GM12873 (cell line): ENCODE measurements at regions not wholly inside any gene's neighbourhood (a gene's known extent, or its start where the extent isn't known, plus 50 kb on each side); places are given as distances from the start of the nearest gene placed in this dataset.
A peak's percentile ranks its signal among the peaks of the same experiment; 100 is the strongest.

ENCODE experiments used
- TF ChIP-seq, protein P1 (sequence below): IDR thresholded peaks from 2 replicates; pipeline ENCODE4 v1.5.1; 2012; ENCODE audit warnings: low read depth, mild to moderate bottlenecking, moderate library complexity, low read length, control low read depth; ENCODE audit not compliant: insufficient read depth; ENCODE audit errors: missing control alignments

- TF ChIP-seq, protein P1, sequence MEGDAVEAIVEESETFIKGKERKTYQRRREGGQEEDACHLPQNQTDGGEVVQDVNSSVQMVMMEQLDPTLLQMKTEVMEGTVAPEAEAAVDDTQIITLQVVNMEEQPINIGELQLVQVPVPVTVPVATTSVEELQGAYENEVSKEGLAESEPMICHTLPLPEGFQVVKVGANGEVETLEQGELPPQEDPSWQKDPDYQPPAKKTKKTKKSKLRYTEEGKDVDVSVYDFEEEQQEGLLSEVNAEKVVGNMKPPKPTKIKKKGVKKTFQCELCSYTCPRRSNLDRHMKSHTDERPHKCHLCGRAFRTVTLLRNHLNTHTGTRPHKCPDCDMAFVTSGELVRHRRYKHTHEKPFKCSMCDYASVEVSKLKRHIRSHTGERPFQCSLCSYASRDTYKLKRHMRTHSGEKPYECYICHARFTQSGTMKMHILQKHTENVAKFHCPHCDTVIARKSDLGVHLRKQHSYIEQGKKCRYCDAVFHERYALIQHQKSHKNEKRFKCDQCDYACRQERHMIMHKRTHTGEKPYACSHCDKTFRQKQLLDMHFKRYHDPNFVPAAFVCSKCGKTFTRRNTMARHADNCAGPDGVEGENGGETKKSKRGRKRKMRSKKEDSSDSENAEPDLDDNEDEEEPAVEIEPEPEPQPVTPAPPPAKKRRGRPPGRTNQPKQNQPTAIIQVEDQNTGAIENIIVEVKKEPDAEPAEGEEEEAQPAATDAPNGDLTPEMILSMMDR: peak; percentile 36
Observed at GRCh38 chr2:14944562-14945346, 312.2 kb downstream of the LRATD1 start.

GRCh38 chr2:14951569-14952285, 319.2 kb downstream of the LRATD1 start:
- TF ChIP-seq, protein P1: no peak

GRCh38 chr2:14952400-14952963, 320.0 kb downstream of the LRATD1 start:
- TF ChIP-seq, protein P1: no peak

DNA sequence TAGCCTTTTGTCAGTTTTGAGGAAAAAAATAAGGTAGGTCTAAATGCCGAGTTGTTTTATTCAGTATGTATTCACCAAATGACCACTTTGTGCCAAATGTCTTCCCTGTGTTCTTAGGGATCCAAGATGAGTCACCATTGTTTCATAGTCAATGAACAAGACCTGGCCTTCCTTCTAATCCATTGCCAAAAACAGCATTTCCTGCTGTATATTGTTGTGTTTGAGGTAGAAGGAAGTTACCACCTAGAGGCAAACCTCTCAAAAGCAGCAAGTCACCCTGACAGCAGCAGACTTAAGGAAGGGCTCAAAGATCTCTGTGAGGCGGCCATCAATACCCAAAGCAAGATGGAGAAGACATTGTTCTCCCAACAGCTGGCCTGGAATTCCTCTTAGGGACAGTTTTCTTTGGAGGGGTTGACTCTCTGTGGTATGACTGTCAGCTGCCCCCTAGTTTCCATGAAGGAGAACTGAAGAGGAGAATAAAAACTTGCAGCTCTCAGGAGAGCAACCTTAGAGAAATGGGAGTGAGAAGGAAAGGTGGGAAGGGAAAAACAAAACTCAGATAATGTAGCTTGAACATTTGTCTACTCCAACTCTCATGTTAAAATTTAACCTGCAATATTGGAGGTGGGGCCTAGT, 328.3 kb downstream of the LRATD1 start:
- TF ChIP-seq, protein P1: no peak

DNA sequence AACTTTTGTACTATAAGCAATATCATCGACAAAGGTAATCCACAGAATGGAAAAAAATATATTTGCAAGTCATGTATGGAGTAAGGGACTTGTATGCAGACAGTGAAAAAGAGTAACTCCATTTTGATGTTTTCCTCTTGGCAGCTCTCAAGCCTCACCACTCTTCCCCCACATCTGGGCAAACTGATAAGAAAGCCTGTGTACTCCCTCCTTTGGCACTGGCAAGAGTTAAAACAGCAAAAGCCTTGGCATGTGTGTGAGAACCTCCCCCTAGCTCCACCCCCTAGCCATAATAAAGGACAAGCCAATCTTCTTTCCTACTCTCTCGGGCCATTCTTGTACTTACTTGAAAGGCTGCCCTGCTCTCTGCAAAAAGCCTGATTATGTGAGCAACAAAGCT, 335.2 kb downstream of the LRATD1 start:
- TF ChIP-seq, protein P1: no peak

- TF ChIP-seq, protein P1: no peak
Observed at GRCh38 chr2:14975381-14975780, 342.9 kb downstream of the LRATD1 start.

GRCh38 chr2:14977021-14977420, 344.5 kb downstream of the LRATD1 start:
- TF ChIP-seq, protein P1: no peak
